Left colon (tissue), 2 donors: ENCODE measurements at regions not wholly inside any gene's neighbourhood (a gene's known extent, or its start where the extent isn't known, plus 50 kb on each side); places are given as distances from the start of the nearest gene placed in this dataset.

ENCODE experiments used
- ATAC-seq: fragments of 200-7000 bp; cut with Tn5 transposase; one replicate; pipeline ENCODE4 v1.9.1; 2020; ENCODE audit warnings: mild to moderate bottlenecking, moderate library complexity
- DNase-seq, 2 donors: peaks; one replicate each; pipeline ENCODE4 v3.0.0-alpha.2; 2020
- intact Hi-C, 2 donors: fragments of 100-400 bp; cut with DNase I in 1 of 2; cut with micrococcal nuclease in 1 of 2; formaldehyde crosslinking; loops; one replicate each; pipeline versions ENCODE4 v1.11.2 to v1.14.0; 2022; cut with DNase I, micrococcal nuclease
- donor health status: DM: no; HTN: no; CAD: no.
- donor health status: DM: yes; HTN: yes; CAD: no.

DNA sequence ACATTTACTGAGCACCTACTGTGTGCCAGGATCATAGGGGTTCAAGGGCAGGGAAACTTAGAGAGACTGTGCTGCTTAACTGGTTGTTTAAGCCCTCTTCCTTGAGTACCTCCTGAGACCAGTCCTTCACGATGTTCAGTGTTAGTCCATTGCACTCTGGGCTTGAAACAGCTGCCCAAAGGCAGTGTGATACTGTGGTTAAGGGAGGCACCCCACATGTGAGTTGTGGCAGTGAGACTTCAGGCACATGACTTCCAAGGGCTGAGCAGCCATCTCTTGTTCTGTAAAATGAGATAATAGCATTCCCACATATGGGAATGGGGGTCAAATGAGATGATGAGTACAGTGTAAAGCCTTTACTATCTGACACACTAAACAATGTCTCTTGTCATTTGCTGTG lies 75.1 kb downstream of the LINGO1 start:
- intact Hi-C loops = no loop called here
- no peak for ATAC-seq
- no peak for DNase-seq

DNA sequence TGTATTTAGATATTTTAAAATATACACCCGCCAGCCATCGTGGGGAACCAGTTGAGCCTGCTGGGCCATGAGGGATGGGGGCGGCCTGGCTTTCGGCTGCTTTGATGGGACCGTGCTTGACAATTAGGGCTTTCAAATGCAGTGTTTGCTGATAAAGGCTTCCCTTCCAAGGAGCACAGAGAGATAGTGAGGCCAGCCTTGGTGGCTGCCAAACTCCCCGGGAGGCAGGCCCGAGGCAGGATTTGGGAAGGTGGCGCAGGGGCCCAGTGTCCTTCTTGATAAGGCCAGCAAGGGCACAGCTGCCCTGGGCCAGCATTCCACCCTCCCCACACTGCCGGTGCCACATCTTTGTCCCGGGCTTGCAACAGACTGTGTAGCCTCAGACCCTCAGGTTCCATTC lies 75.6 kb downstream of the LINGO1 start:
- ATAC-seq (peak; percentile 17), DNase-seq (no peak)
- intact Hi-C loops = no loop called here

DNA sequence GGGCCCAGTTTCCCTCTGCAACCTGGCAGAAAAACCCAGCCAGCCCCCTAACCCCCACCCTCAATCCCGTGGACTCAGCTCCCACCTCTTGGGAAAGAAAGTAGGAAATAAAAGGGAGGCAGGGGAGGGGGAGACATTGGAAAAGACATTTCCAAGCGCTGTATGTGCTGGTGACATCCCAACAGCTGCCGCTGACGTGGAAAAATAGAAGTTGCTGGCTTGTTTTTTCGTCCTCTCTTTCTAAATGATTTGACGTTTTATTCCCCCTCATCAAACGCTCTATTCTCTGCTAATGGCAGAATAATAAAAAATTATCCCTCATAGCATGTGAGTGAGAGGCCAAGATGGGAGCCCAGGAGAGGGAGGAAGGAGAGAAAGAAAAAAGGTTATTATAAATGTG lies 76.1 kb downstream of the LINGO1 start:
- intact Hi-C loops = no loop called here
- ATAC-seq (no peak), DNase-seq (no peak)

DNA sequence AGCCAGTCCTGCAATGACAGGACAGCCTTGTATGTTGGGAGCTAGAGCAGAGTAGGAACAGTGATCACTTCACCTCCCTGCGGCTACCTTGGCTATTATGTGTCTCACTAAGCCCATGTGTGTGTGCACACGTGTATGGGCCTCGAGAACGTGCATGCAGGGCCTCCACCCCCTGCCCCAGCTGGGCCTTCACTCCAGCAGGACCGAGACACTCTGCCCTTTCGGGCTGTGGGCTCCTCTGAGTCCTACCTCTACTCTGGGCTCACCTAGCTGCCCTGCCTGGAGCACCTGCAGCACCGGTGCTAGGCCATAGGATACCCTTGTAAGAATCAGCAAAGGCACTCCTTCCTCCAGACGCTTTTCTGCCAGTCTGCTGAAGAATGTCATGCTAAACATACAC lies 77.5 kb downstream of the LINGO1 start:
- intact Hi-C loops = no loop called here
- ATAC-seq = no peak
- DNase-seq = no peak

DNA sequence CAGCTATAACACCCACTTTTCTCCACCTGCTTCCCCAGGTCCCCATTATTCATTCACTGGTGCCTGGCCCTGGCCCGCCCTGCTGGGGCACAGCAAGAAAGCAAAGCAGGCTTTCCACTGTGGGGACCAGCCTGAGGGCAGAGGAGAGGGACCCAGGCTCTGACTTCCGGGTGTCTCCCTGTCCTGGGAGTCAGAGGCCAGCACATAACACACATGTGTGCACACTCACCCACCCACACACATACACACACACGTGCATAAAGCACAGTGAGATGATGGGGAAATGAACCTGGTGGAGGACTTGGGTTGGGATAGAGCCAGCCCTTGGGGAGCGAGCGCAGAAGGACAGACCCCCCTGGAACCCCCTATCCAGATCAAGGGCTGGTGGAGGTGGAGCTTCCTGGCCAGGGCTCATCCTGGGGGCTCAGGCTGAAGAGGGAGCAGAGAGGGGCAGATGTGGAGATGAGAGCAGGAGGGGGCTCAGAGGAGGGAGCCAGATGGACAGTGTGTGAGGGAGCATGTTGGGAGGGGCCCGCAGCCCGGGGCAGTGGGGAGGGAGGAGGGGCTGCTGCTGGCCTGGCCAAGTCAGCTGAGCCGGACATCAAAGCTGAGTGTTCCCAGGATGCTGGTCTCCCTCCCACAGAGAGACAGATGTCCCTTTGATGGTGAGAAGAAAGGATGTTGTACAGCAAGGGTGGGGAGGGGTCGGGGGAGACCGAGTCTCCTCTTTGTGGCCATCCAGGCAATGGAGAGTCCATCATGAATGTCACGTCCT lies 78.2 kb downstream of the LINGO1 start:
- intact Hi-C loops = no loop called here
- no peak for DNase-seq
- no peak for ATAC-seq

DNA sequence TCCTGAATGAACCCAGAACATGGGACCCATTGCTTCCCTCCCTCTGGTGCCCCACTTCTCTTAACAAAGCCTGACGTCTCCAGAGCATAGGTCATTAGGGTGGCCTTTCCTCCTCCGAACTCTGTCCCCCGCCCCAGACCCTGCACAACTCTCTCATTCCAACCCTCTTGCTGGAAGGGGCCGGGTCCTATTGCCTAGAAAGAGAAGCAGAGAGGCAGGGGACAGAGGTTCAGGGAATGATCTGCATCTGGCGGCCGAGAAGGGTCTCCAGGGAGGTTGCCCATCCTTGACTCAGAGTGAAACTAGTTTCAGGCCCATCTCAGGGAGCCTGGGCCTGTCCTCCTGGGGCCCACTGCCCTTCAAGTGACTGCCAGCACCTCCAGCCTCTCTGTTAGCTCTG lies 79.0 kb downstream of the LINGO1 start:
- intact Hi-C loops = no loop called here
- DNase-seq (no peak), ATAC-seq (no peak)

DNA sequence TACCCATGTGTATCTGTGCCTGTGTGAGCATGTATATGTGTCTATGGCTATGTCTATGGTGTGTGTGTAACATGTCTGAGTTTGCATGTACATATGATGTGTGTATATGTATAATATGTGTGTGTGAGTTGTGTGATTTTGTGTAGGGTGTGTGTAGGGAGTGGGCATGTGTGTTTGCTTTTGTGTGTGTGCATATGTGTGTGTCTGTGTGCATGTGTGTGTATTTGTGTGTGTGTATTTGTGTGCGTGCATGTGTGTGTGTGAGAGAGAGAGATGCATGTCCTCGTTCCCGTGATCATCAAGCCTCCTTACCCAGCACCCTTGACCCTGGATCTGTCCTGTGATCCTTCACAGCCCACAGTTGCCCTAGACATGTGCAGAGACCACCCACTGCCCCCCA lies 79.5 kb downstream of the LINGO1 start:
- ATAC-seq (no peak), DNase-seq (no peak)
- intact Hi-C loops = no loop called here

DNA sequence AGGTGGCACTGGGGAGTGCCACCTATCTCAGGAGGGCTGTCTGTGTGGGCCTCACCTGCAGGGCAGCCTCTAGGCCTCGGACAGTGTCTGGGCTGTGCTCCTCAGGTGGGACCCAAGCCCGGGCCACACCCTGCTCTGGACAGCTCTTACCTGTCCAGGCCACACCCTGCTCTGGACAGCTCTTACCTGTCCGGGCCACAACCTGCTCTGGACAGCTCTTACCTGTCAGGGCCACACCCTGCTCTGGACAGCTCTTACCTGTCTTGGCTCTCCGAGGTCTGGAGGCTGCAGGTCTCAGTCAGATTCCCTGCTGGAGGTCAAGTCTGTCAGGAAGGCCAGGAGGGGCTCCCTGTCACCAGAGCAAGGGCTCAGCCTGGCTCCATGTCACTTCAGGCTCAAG lies 80.6 kb downstream of the LINGO1 start:
- ATAC-seq = peak; percentile 74
- peak; percentile 30 to 38 for DNase-seq
- intact Hi-C loops = no loop called here

DNA sequence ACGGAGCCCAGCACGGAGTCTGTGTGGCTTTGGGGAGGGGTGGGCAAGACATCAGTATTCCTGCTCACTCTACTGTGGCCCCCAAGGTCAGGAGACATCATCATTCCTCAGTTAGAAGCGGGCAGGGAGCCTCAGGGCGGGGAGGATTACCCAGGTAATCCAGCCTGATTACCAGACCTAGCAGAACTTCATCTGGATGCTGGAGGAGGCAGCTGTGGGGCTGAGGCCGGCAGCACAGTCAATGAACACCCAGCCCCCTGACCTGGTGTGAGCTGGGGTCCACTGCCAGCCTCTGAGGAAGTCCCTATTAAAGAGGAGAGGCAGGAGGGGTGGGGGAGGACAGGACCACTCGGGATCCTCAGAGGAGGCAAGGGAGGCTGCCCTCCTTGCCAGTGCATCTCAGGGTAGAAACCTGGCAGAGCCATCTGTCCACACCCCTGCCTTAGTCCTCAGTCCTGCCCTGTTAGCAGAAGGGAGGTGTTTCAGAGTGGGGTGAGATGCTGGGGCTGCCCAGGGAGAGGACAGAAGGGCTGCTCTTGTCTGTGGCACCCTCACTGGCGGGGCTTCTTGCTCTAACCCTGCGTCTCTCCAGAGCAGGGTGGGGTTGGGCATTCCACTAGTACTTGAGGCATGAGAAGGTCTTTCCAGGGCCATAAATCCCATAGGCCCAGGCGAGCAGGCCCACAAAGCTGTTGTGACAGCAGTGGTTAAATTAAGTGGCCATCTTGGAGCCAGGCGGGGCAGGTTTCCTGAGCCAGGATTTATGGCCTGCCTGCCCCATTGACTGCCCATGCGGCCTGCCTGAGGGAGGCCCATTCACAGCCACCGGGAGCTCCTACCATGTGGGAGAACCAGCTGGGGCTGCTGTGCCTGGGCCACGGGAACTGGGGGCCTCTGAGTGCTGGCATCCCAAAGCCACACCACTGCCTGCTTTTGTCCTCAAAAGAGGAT lies 82.1 kb downstream of the LINGO1 start:
- DNase-seq = no peak
- intact Hi-C loops = no loop called here
- peak; percentile 51 for ATAC-seq

DNA sequence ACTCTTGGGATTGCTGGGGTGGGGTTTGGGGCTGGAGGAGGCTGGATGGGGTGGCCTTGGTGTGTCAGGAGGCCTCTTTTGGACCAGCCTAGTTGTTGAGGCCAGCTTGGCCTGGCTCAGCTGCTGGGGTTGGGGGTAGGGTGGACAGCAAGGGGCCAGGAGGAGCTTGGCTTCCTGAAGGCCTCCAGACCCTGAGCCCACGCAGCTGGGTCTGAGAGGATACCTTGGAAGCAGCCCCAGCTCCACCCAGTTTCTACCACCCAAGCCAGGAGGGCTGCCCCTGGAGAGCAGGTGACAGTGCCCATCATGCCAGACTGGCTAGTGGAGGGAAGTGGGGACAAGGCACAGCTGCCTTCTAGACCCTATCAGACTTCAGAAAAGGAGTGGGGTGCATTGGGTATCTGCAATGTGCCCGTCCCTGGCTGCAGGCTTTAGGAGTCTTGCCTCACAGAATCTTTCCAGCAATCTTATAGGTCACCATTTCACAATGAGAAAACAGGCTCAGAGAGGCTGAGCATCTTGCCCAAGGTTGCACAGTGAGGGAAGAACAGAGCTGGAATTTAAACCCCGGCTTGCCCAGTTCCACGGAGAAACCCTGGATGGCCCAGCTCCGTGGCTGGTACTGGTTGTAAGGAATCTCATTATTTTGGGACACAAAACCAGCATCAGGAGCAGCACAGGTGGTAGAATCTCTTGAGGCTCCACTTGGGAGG lies 83.0 kb downstream of the LINGO1 start:
- DNase-seq = no peak

DNA sequence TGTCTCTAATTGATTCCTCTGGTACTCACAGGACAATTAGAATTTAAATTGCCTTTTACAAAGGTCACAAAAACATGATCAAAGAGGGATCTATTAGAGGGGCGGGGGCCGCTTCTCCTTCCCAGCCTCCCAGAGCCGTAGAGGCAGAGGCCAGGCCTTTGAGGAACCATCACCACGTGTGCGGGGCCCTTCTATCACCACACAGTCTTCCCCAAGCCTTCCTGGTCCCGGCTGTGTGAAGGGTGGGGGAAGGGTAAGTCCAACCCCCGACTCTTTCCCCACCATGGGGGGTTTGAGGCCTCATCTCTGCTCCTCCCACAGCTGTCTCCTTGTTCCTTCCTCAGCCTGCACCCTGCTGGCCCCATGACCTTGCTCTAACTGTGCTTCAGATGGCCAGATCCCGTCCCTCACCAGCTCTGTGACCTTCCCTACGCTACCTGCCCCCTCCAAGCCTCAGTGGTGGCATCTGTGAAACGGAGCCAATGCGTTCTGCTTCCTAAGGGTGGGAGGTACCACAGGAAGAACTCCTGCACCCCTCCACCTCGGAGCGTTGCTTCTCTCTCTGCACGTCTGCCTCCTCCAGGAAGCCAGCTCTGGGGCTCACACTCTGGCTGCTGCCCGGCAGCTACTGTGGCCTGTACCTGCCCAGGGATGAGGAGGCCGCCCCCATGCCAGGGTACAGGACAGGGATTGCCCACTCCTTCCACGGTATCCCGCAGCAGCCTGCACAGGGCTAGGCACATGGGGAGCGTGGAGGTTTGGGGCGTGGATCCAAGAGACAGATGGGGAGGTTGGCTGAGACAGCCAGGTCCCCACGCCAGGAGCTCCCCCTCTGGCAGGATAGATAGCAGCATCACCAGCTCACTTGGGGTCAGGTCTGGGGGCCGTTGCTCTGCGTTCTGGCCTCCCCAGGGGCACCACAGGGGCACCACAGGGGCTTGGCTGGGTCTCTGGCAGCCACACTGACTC lies 83.8 kb downstream of the LINGO1 start:
- ATAC-seq (no peak), DNase-seq (no peak)
- intact Hi-C loops = loop anchor here in 1 of 2 donors (10.0 kb wide), 1 partner anchor 524 kb away; no protein-coding TSS in a partner anchor

More for the DNA sequence above, 83.0 kb downstream of the LINGO1 start:
- intact Hi-C loops = loop anchor here in 1 of 2 donors (10.0 kb wide), 1 partner anchor 525 kb away; no protein-coding TSS in a partner anchor
- no peak for ATAC-seq

DNA sequence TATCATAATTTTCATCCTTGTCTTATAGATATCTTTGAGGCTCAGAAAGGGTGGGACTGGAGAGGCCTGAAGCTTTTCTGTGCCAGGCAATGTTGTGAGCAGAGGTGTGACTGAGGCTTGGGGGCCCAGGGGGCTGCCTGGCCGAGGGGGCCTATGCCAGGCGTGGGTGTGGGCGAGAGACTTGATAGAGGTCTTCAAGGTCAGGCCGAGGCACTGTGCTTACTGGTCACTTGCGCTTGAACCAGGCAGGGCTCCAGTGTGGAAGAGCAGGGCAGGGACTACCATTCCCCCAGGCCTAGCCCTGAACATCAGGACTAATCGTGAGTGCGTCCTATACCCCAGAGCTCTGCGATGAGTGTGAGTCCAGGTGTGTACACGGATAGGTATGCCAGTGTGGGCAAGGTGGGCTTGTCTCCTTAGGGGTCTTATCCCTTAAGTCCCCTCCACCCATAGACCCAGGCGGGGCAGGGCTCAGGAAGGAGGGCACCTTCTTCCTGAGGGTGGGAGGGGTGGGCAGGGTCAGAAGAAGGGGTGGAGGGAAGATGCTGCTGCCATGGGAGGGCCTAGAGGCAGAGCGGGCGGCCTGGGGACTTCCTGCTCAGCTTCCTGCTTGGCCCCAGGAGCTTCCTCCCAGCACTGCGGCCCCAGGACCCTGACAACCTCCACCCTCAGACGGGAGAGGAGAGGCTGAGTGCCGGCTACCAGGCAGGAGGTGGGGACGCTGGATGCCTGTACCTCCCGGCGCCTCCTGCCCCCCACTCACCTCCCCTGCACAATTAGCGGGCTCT lies 84.7 kb downstream of the LINGO1 start:
- intact Hi-C loops = loop anchor here in 1 of 2 donors (10.0 kb wide), 1 partner anchor 523 kb away; no protein-coding TSS in a partner anchor
- ATAC-seq (no peak), DNase-seq (no peak)

DNA sequence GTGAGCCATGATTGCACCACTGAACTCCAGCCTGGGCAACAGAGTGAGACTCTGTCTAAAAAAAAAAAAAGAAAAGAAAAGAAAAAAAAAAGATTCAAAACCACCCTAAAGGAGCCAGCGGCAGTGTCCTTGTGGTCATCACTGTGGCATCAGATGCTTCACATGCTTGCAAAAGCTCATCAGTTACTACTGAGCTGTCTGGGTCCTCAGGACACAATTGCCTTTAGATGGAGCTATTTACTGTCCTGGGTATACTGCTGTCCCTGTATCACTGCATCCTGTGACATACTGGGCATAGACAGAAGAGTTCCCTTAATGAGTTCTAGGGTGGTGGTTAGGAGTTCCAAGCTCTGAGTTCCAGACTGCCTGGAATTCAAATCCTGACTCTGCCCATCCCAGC lies 85.8 kb downstream of the LINGO1 start:
- ATAC-seq (no peak), DNase-seq (no peak)
- intact Hi-C loops = loop anchor here in 1 of 2 donors (10.0 kb wide), 1 partner anchor 522 kb away; no protein-coding TSS in a partner anchor

DNA sequence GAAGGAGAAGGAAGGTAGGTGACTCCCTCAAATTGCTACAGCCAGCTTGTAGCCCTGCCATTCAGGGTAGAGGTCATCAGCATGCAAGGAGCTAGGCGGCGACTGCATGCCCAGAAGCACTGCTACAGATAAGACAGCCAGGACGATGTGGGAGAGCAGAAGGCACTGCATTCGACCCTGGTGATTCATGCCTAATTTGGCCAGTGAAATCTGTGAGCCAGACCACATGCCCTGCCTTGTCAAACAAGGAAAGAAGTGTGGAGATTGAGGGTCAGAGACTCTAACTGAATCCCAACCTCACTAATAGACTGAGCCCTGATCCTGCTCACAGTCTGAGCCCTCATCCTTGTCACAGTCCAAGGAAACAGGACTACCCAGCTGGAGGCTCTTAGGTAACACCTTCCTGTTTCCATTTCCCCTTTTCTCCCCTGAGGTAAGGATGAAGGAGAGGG lies 86.6 kb downstream of the LINGO1 start:
- ATAC-seq (peak; percentile 47), DNase-seq (no peak)
- intact Hi-C loops = loop anchor here in 1 of 2 donors (10.0 kb wide), 1 partner anchor 521 kb away; no protein-coding TSS in a partner anchor

DNA sequence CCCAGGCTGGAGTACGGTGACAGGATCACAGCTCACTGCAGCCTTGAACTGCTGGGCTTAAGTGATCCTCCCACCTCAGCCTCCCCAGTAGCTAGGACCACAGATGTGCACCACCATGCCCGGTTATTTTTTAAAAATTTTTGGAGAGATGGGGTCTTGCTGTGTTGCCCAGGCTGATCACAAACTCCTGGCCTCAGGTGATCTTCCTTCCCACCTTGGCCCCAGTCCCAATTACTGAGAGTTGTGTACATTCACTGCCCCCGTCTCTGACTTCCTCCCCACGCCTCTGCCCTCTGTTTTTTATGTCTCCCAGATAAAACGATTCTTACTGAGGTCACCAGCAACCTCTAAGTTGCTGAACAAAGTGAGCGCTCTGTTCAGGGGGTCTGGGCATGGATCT lies 87.7 kb downstream of the LINGO1 start:
- intact Hi-C loops = loop anchor here in 1 of 2 donors (10.0 kb wide), 1 partner anchor 520 kb away; no protein-coding TSS in a partner anchor
- ATAC-seq (no peak), DNase-seq (no peak)

DNA sequence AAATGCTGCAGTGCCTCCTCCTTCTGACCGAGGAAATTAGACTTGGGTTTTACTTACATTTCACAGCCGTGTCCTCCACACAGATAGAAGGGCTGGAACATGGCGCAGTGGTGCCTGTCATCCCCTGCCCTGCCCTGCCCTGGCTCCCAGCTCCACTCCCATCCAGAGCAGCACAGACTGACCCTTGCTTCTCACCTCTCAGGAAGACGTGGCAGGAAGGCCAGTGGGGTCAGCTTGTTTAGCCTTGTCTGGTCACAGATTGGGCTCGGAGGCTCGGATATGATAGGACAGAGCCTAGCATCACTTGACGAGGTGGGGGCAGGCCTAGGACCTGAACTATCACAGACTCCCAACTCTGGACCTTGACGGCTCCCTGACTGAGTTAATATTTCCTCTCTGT lies 88.5 kb downstream of the LINGO1 start:
- intact Hi-C loops = loop anchor here in 1 of 2 donors (5.0 to 10.0 kb wide), 2 partner anchors 427 to 519 kb away; no protein-coding TSS in a partner anchor
- DNase-seq (no peak), ATAC-seq (no peak)
